ENCODE measurements at regions not wholly inside any gene's neighbourhood (a gene's known extent, or its start where the extent isn't known, plus 50 kb on each side); places are given as distances from the start of the nearest gene placed in this dataset.
A peak's percentile ranks its signal among the peaks of the same experiment; 100 is the strongest.

GRCh38 chr19:46967578-46968032 is 52.0 kb upstream of the NPAS1 start:
- no peaks in the 10 kb centered on the region for H3K9me3 ChIP-seq
- peak overlapping the region in 1 of 2 donors; percentile 52 for H3K9ac ChIP-seq (ENCODE audit: low read depth in 2 of 2, low read length in 2 of 2)
- peak; percentile 68 for DNase-seq
- H3K36me3 ChIP-seq, result no peaks in the 10 kb centered on the region
- no peaks in the 10 kb centered on the region for H3K4me1 ChIP-seq
- TF ChIP-seq CTCF (IDR thresholded peaks at IDR 0.05), result no peak
- no peaks in the 10 kb centered on the region for H3K27me3 ChIP-seq
- intact Hi-C loops (cut with DNase I), result no loop called here
- peak overlapping the region; percentile 60 for H3K27ac ChIP-seq
- no peak overlapping the region for H3K4me3 ChIP-seq
